IPS-18a (cell line): ENCODE measurements at regions not wholly inside any gene's neighbourhood (a gene's known extent, or its start where the extent isn't known, plus 50 kb on each side); places are given as distances from the start of the nearest gene placed in this dataset.

Source experiments
- H3K27ac ChIP-seq: one replicate; pipeline ENCODE4 v1.5.1; 2013; ENCODE audit warnings: low read length
- H3K27me3 ChIP-seq: one replicate; pipeline ENCODE4 v1.6.1; 2013; ENCODE audit warnings: mild to moderate bottlenecking, low read length; ENCODE audit not compliant: control insufficient read depth, insufficient read depth
- H3K36me3 ChIP-seq: one replicate; pipeline ENCODE4 v1.6.1; 2013; ENCODE audit warnings: low read depth, low read length; ENCODE audit not compliant: control insufficient read depth
- H3K4me1 ChIP-seq: one replicate; pipeline ENCODE4 v1.6.1; 2013; ENCODE audit warnings: low read depth, low read length; ENCODE audit not compliant: control insufficient read depth
- H3K4me3 ChIP-seq: one replicate; pipeline ENCODE4 v1.5.1; 2013; ENCODE audit warnings: low read length
- H3K9ac ChIP-seq: one replicate; pipeline ENCODE4 v1.6.1; 2013; ENCODE audit warnings: mild to moderate bottlenecking, low read length, moderate library complexity
- H3K9me3 ChIP-seq: one replicate; pipeline ENCODE4 v1.6.1; 2013; ENCODE audit warnings: low read depth, low read length; ENCODE audit not compliant: control insufficient read depth

DNA sequence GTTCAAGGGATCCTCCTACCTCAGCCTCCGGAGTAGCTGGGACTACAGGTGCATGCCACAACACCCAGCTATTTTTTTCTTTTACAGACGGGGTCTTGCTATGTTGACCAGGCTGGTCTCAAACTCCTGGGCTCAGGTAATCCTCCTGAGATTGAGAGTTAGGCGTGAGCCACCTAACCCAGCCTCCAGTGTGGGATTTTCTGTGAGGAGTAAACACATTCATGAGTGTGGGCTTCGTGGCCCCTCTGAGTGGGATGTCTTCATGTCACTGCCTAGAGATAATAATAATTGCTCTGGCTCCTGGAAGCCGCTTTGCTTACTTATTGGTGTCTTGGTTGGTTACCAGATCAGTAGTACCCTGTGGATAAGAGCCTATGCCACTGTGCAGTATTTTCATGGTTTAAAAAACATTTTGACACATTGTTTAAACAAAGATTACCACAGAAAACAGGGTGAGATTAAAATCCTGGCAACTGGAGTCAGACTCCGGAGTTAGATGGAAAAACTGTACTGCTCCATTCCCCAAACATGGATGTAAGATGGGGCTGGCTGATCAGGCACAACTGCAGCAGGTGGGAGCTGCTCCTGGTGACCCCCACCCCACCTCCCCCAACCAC, 159.1 kb upstream of the RAB4A start:
- peaks cover 9% of the 10 kb centered on the region for H3K27me3 ChIP-seq

DNA sequence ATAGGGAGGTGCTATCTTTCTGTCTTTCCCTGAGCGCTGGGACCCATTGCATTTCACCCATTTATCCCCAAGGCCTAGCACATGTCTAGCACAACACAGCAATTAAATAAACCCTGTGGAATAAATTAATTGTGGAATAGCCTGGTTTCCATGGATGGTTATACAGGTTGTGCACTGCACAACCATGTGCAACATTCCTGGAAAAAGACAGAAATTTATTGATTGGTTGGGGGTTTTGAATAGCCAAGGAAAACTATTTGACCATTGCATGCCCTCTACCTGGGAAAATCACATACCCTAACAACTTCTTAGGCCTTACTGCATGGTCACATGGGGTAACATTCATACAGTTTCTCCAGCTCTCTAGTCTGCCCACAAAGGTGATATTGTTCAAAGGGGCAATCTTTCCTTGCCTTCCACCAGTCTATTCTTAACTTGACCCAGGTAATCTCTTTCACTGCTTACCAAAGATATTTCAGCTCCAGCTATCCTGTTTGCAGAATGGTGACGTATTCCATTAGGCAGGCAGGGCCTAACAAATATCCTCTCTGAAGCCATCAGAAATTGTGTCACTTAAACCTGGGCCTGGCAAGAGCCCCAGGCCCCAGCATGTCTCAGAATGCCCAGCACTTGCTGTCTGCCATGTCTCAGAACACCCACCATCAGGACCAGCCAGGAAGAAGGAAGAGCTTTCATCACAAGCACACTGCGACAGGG, 157.9 kb upstream of the RAB4A start:
- no peak overlapping the region for H3K27ac ChIP-seq
- H3K9ac ChIP-seq: no peak overlapping the region
- no peak overlapping the region for H3K4me3 ChIP-seq
- peaks cover 8% of the 10 kb centered on the region for H3K4me1 ChIP-seq
- no peaks in the 10 kb centered on the region for H3K9me3 ChIP-seq
- no peaks in the 10 kb centered on the region for H3K36me3 ChIP-seq
- H3K27me3 ChIP-seq: peaks cover 9% of the 10 kb centered on the region

More for the DNA sequence above, 159.1 kb upstream of the RAB4A start:
- H3K27ac ChIP-seq: no peak overlapping the region
- H3K36me3 ChIP-seq: no peaks in the 10 kb centered on the region
- no peaks in the 10 kb centered on the region for H3K9me3 ChIP-seq
- H3K9ac ChIP-seq: no peak overlapping the region
- H3K4me1 ChIP-seq: peaks cover 8% of the 10 kb centered on the region
- H3K4me3 ChIP-seq: no peak overlapping the region

DNA sequence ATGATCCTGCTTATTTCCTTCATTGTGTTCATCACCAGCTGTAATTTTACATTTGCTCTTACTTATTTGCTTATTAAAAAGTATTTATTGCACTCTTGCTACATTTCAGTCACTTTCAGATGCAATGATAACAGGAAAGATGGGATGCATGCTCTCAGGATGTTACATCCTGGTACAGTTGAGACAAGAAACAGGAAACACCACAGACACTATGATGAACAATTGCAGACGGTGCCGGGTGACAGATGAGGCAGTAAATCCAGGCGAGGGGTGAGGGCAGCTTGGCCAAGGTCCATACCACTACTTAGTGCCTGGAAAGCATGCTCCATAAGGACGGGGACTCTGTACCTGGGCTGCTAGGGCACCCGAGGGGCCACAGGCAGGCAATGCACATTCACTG, 156.6 kb upstream of the RAB4A start:
- Histone ChIP-seq H3K9me3 (no peaks in the 10 kb centered on the region), H3K9ac (no peak overlapping the region), H3K4me3 (no peak overlapping the region), H3K27me3 (peaks cover 9% of the 10 kb centered on the region), H3K4me1 (peaks cover 3% of the 10 kb centered on the region), H3K36me3 (no peaks in the 10 kb centered on the region), H3K27ac (no peak overlapping the region)

GRCh38 chr1:229114850-229115365, 156.0 kb upstream of the RAB4A start:
- Histone ChIP-seq H3K27ac (no peak overlapping the region), H3K4me1 (peaks cover 3% of the 10 kb centered on the region), H3K4me3 (no peak overlapping the region), H3K36me3 (no peaks in the 10 kb centered on the region), H3K9me3 (no peaks in the 10 kb centered on the region), H3K9ac (no peak overlapping the region), H3K27me3 (peaks cover 9% of the 10 kb centered on the region)

GRCh38 chr1:229116114-229116513, 154.8 kb upstream of the RAB4A start:
- H3K9me3 ChIP-seq: no peaks in the 10 kb centered on the region
- no peak overlapping the region for H3K4me3 ChIP-seq
- H3K27me3 ChIP-seq: peaks cover 9% of the 10 kb centered on the region
- H3K9ac ChIP-seq: no peak overlapping the region
- peaks cover 3% of the 10 kb centered on the region for H3K4me1 ChIP-seq
- no peaks in the 10 kb centered on the region for H3K36me3 ChIP-seq
- no peak overlapping the region for H3K27ac ChIP-seq

DNA sequence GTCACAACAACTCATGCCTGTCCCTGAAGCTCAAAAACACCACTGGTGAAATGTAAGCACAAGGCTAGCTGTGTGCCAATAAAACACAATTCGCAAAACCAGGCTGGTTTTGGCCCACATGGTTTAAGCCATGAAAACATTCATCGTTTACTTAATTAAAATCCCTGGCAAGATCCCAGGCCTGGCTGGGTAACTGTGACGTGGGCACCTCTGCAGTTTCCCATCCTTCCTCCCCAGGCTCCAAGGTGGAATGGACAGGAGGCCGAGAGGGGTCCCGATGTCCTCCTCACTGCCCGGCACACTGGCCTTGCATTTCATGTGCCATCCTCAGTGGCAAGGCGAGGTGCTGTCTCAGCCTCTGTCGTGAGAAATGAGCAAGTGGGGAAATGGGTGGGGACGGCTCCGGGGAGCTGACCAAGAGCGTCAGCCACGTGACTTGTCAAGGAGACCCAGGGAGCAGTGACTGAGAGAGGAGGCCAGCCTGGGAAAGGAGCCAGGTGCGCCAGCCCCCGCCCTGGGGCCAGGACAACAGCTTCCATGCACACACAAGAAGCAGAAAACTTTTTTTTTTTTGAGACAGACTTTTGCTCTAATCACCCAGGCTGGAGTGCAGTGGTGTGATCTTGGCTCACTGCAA, 153.1 kb upstream of the RAB4A start:
- H3K4me1 ChIP-seq: peaks cover 3% of the 10 kb centered on the region
- no peak overlapping the region for H3K27ac ChIP-seq
- no peak overlapping the region for H3K9ac ChIP-seq
- H3K36me3 ChIP-seq: no peaks in the 10 kb centered on the region
- peaks cover 9% of the 10 kb centered on the region for H3K27me3 ChIP-seq
- H3K9me3 ChIP-seq: no peaks in the 10 kb centered on the region
- H3K4me3 ChIP-seq: no peak overlapping the region

DNA sequence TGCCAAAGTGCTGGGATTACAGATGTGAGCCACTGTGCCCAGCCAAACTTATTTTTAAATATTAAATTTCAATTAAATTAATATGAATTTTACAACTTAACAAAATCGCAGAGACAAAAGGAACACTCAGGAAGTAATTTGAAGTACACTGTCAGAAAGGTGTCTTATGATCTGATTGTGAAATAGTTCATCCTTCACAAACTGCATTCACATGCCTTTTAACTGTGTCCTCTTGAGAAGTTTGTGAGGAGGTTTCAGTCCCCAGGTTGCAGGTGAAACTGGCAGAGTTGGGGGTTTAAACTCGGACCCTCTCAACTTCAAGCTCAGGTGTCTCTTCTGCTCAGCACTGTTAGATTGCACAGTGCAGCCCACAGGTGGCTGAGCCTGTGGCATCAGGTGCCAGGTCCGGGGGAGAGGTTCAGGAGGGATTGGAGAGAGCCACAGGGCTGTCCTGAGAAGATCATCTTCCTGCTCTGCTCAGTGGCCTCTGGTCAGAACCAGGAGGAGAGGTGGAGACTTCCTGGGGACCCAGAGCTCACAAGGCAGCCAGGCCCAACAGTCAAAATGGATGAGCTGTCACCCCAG, 152.3 kb upstream of the RAB4A start:
- Histone ChIP-seq H3K36me3 (no peaks in the 10 kb centered on the region), H3K9ac (no peak overlapping the region), H3K4me3 (no peak overlapping the region), H3K4me1 (peaks cover 3% of the 10 kb centered on the region), H3K9me3 (no peaks in the 10 kb centered on the region), H3K27me3 (peaks cover 9% of the 10 kb centered on the region), H3K27ac (no peak overlapping the region)

DNA sequence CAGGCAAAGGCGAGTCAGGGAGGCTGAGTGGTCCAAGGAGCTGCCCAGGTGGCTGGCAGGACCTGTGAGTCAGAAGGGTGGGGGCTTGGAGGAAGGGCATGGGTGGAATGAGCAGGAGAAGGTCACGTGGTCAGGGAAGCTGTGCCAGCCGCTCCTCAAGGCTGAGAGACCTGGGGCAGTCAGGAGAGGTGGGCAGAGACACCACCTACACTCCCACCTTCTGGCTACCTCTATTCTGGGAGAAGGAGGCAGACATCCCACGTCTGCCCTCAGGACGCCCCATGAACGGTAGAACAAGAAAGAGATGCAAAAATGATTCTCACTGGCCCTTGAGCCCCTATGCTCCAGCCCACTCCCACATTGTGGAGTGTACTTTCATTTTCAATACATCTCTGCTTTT, 151.8 kb upstream of the RAB4A start:
- Histone ChIP-seq H3K9ac (no peak overlapping the region), H3K4me1 (peaks cover 3% of the 10 kb centered on the region), H3K4me3 (no peak overlapping the region), H3K27ac (no peak overlapping the region), H3K36me3 (no peaks in the 10 kb centered on the region), H3K27me3 (peaks cover 6% of the 10 kb centered on the region), H3K9me3 (no peaks in the 10 kb centered on the region)

- Histone ChIP-seq H3K36me3 (no peaks in the 10 kb centered on the region), H3K9me3 (no peaks in the 10 kb centered on the region), H3K9ac (no peak overlapping the region), H3K27ac (no peak overlapping the region), H3K4me1 (peaks cover under 1% of the 10 kb centered on the region), H3K4me3 (no peak overlapping the region), H3K27me3 (no peaks in the 10 kb centered on the region)
Measured at GRCh38 chr1:229119876-229120275, 151.0 kb upstream of the RAB4A start.

GRCh38 chr1:229121845-229122436, 149.0 kb upstream of the RAB4A start:
- Histone ChIP-seq H3K4me1 (no peaks in the 10 kb centered on the region), H3K9me3 (no peaks in the 10 kb centered on the region), H3K27ac (no peak overlapping the region), H3K9ac (no peak overlapping the region), H3K27me3 (no peaks in the 10 kb centered on the region), H3K36me3 (no peaks in the 10 kb centered on the region), H3K4me3 (no peak overlapping the region)

GRCh38 chr1:229122606-229123005, 148.3 kb upstream of the RAB4A start:
- Histone ChIP-seq H3K4me1 (no peaks in the 10 kb centered on the region), H3K4me3 (no peak overlapping the region), H3K9me3 (no peaks in the 10 kb centered on the region), H3K36me3 (no peaks in the 10 kb centered on the region), H3K27ac (no peak overlapping the region), H3K27me3 (no peaks in the 10 kb centered on the region), H3K9ac (no peak overlapping the region)
